Endodermal cell (in vitro differentiated cells): ENCODE measurements at regions not wholly inside any gene's neighbourhood (a gene's known extent, or its start where the extent isn't known, plus 50 kb on each side); places are given as distances from the start of the nearest gene placed in this dataset.

Experiments
- DNase-seq: peaks from one replicate; pipeline ENCODE4 v3.0.0-alpha.2; 2017
- H3K27ac ChIP-seq: 2 replicates; pipeline ENCODE4 v1.5.1; 2013; ENCODE audit warnings: mild to moderate bottlenecking, low read depth, low read length, moderate library complexity
- H3K27me3 ChIP-seq: 2 replicates; pipeline ENCODE4 v1.6.1; 2013; ENCODE audit warnings: mild to moderate bottlenecking, low read length, moderate library complexity; ENCODE audit not compliant: insufficient read depth, control insufficient read depth, poor library complexity, severe bottlenecking
- H3K36me3 ChIP-seq: 2 replicates; pipeline ENCODE4 v1.7.0; 2013; ENCODE audit warnings: mild to moderate bottlenecking, low read length, moderate library complexity; ENCODE audit not compliant: control insufficient read depth, insufficient read depth
- H3K4me1 ChIP-seq: one replicate; pipeline ENCODE4 v1.7.0; 2013; ENCODE audit warnings: low read length; ENCODE audit not compliant: control insufficient read depth, insufficient read depth
- H3K4me3 ChIP-seq: 2 replicates; pipeline ENCODE4 v1.5.1; 2013; ENCODE audit warnings: mild to moderate bottlenecking, low read length, moderate library complexity
- H3K9ac ChIP-seq: 2 replicates; pipeline ENCODE4 v1.6.1; 2013; ENCODE audit warnings: mild to moderate bottlenecking, low read length, moderate library complexity; ENCODE audit not compliant: poor library complexity, severe bottlenecking; ENCODE audit errors: extremely low read depth
- H3K9me3 ChIP-seq: 2 replicates; pipeline ENCODE4 v1.6.1; 2013; ENCODE audit warnings: mild to moderate bottlenecking, low read length, moderate library complexity; ENCODE audit not compliant: control insufficient read depth
- H3K27ac Mint-ChIP-seq: 2 replicates; pipeline ENCODE4 v1.8.0; 2020; ENCODE audit warnings: mixed read lengths
- H3K27me3 Mint-ChIP-seq: 2 replicates; pipeline ENCODE4 v1.8.0; 2021; ENCODE audit warnings: mild to moderate bottlenecking, mixed read lengths; ENCODE audit not compliant: insufficient read depth
- H3K36me3 Mint-ChIP-seq: 2 replicates; pipeline ENCODE4 v1.8.0; 2020; ENCODE audit warnings: low read depth, mixed read lengths
- H3K4me1 Mint-ChIP-seq: 2 replicates; pipeline ENCODE4 v1.8.0; 2020; ENCODE audit warnings: mixed read lengths
- H3K4me3 Mint-ChIP-seq: 2 replicates; pipeline ENCODE4 v1.8.0; 2020; ENCODE audit warnings: mild to moderate bottlenecking, moderate library complexity, mixed read lengths
- H3K9me3 Mint-ChIP-seq: 2 replicates; pipeline ENCODE4 v1.8.0; 2020; ENCODE audit warnings: mild to moderate bottlenecking, mixed read lengths
- CTCF ChIP-seq: fragments of 200-600 bp; sonication (generic); conservative IDR thresholded peaks from 2 replicates; pipeline ENCODE4 v1.5.0; 2021; ENCODE audit warnings: antibody characterized with exemption, mild to moderate bottlenecking
- WGBS, 2 experiments: methylation state at CpG; one replicate each; pipeline versions ENCODE4 v1.1.5 to v1.1.7; 2013; ENCODE audit warnings: missing lambda C conversion rate in 2 of 2, mixed read lengths in 1 of 2; ENCODE audit not compliant: insufficient coverage in 1 of 2, insufficient read length in 1 of 2; 5-methylcytosine and 5-hydroxymethylcytosine counted together

- no peaks in the 10 kb centered on the region for H3K9me3 Mint-ChIP-seq
- no peak overlapping the region for H3K27ac Mint-ChIP-seq
- no peaks in the 10 kb centered on the region for H3K36me3 Mint-ChIP-seq
- Histone ChIP-seq H3K4me3 (no peak overlapping the region), H3K9ac (no peak overlapping the region), H3K36me3 (no peaks in the 10 kb centered on the region), H3K27ac (no peak overlapping the region), H3K4me1 (no peaks in the 10 kb centered on the region), H3K27me3 (no peaks in the 10 kb centered on the region), H3K9me3 (peaks cover 49% of the 10 kb centered on the region)
- peaks cover 6% of the 10 kb centered on the region for H3K4me1 Mint-ChIP-seq
- H3K27me3 Mint-ChIP-seq: peaks cover 11% of the 10 kb centered on the region
- no peak overlapping the region for H3K4me3 Mint-ChIP-seq
- WGBS, 2 experiments: 90 to 100% methylated on average over 1 to 2 of the region's 2 CpGs
- no peak for TF ChIP-seq CTCF
- no peak for DNase-seq
These were observed 818.5 kb downstream of the XPNPEP1 start for GRCh38 chr10:109104806-109105205.

- Histone ChIP-seq H3K36me3 (no peaks in the 10 kb centered on the region), H3K4me3 (no peak overlapping the region), H3K27ac (no peak overlapping the region), H3K4me1 (no peaks in the 10 kb centered on the region), H3K9ac (no peak overlapping the region), H3K27me3 (no peaks in the 10 kb centered on the region), H3K9me3 (peaks cover 51% of the 10 kb centered on the region)
- Mint-ChIP-seq H3K4me3 (no peak overlapping the region), H3K4me1 (peaks cover 6% of the 10 kb centered on the region), H3K27ac (no peak overlapping the region), H3K36me3 (no peaks in the 10 kb centered on the region), H3K27me3 (peaks cover 3% of the 10 kb centered on the region), H3K9me3 (no peaks in the 10 kb centered on the region)
- TF ChIP-seq CTCF: no peak
- DNase-seq: no peak
- 62 to 67% methylated on average over 1 to 2 of the region's 2 CpGs for WGBS, 2 experiments
These were observed 820.0 kb downstream of the XPNPEP1 start for GRCh38 chr10:109103278-109103677.

GRCh38 chr10:109089779-109090178 lies 833.5 kb downstream of the XPNPEP1 start:
- no peak for TF ChIP-seq CTCF
- Mint-ChIP-seq H3K27me3 (peaks cover 17% of the 10 kb centered on the region), H3K4me1 (no peaks in the 10 kb centered on the region), H3K4me3 (no peak overlapping the region), H3K36me3 (no peaks in the 10 kb centered on the region), H3K27ac (no peak overlapping the region), H3K9me3 (peaks cover 5% of the 10 kb centered on the region)
- H3K36me3 ChIP-seq: no peaks in the 10 kb centered on the region
- no peak overlapping the region for H3K9ac ChIP-seq
- no peak for DNase-seq
- H3K27me3 ChIP-seq: no peaks in the 10 kb centered on the region
- H3K27ac ChIP-seq: no peak overlapping the region
- H3K4me1 ChIP-seq: no peaks in the 10 kb centered on the region
- WGBS, 2 experiments: 73% methylated on average over 1 of the region's 3 CpGs; no CpG with 5 or more reads in 1 of the 2 experiments
- H3K9me3 ChIP-seq: peaks cover 52% of the 10 kb centered on the region
- no peak overlapping the region for H3K4me3 ChIP-seq
